Adrenal gland (tissue), 9 donors: ENCODE measurements at regions not wholly inside any gene's neighbourhood (a gene's known extent, or its start where the extent isn't known, plus 50 kb on each side); places are given as distances from the start of the nearest gene placed in this dataset.

Experiments
- DNase-seq, 7 donors: peaks; one replicate each; pipeline ENCODE4 v3.0.0-alpha.2; 2019 to 2020
- H3K27ac ChIP-seq, 5 donors: fragments of 200-600 bp; sonication (generic) in 4 of 5; 1 replicate in 3 of 5; 2 replicates in 2 of 5; pipeline versions ENCODE4 v1.5.1 to v1.8.0; 2016 to 2020; ENCODE audit warnings: mild to moderate bottlenecking in 1 of 5
- H3K27me3 ChIP-seq: fragments of 200-600 bp; 2 replicates; pipeline ENCODE4 v1.8.0; 2021
- H3K36me3 ChIP-seq, 2 donors: fragments of 200-600 bp; replicated peaks in 1 of 2; 1 replicate in 1 of 2; 2 replicates in 1 of 2; pipeline versions ENCODE4 v1.5.1 to v1.8.0; 2018 to 2022
- H3K4me1 ChIP-seq, 2 donors: fragments of 200-600 bp; replicated peaks in 1 of 2; 1 replicate in 1 of 2; 2 replicates in 1 of 2; pipeline versions ENCODE4 v1.5.1 to v1.8.0; 2018 to 2021
- H3K4me3 ChIP-seq, 4 donors: fragments of 200-600 bp; sonication (generic) in 3 of 4; one replicate each; pipeline ENCODE4 v1.5.1; 2016 to 2018
- H3K9me3 ChIP-seq, 3 donors: fragments of 200-600 bp; sonication (generic) in 1 of 3; replicated peaks in 1 of 3; 1 replicate in 2 of 3; 2 replicates in 1 of 3; pipeline versions ENCODE4 v1.5.1 to v1.8.0; 2016 to 2021
- POLR2A ChIP-seq, 2 donors: fragments of 450-650 bp; IDR thresholded peaks; one replicate each; pipeline ENCODE4 v1.6.1; 2017; ENCODE audit warnings: antibody characterized with exemption in 2 of 2, mild to moderate bottlenecking in 2 of 2, moderate library complexity in 1 of 2
- WGBS, 4 donors: extraction: QIAGEN DNeasy Blood & Tissue Kit in 2 of 4; methylation state at CpG; one replicate each; pipeline versions ENCODE4 v1.1.5 to v1.1.7; 2013 to 2017; 5-methylcytosine and 5-hydroxymethylcytosine counted together
- intact Hi-C, 2 donors: fragments of 100-400 bp; cut with DNase I; formaldehyde crosslinking; loops; one replicate each; pipeline versions ENCODE4 v1.14.1 to v1.15.0; 2022 to 2023
- TF ChIP-seq, protein P1 (sequence below), 6 experiments: fragments of 450-650 bp in 4 of 6; fragments of 200-600 bp in 2 of 6; sonication (generic) in 1 of 6; IDR thresholded peaks; 1 replicate in 5 of 6; 2 replicates in 1 of 6; pipeline versions ENCODE4 v1.5.1 to v1.8.0; 2016 to 2021; ENCODE audit warnings: antibody characterized with exemption in 6 of 6, mild to moderate bottlenecking in 2 of 6, moderate library complexity in 1 of 6
- donor health status: healthy with polysubstance abuse.
- donor health status: Bipolar disorder and iron deficiency.
- donor health status: DM: yes; HTN: yes; CAD: no.
- donor health status: DM: no; HTN: no; CAD: no.
- donor health status: DM: no; HTN: no; CAD: no.

DNA sequence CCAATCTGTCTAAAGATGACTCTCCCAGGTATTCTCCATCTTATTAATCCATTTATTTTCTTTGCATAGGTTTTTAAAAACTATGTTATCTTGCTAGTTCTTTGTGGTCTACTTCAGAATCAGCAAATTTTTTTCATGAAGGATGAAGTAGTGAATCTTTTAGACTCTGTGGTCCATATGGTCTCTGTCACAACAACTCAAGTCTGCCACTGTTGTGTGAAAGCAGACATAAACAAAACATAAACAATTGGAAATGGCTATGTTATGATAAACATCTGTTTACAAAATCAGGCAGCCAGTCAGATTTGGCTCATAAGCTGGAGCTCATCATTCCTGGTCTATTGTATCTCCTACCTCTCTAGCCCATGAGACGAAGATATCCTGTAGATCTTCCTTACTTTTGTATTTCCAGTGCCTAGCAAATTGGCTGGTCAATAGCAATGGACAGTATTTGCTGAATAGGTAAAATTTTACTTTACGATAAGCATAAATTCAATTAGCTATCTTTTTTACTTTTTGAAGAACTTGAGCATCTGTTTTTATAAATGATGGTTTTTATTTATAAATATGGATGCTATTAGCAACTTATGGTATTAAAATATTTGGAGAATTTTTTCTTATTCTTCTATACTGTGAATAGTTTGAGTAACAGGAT lies 104.6 kb upstream of the SGCE start:
- H3K9me3 ChIP-seq = no peaks in the 10 kb centered on the region
- no peak for DNase-seq
- TF ChIP-seq, protein P1, sequence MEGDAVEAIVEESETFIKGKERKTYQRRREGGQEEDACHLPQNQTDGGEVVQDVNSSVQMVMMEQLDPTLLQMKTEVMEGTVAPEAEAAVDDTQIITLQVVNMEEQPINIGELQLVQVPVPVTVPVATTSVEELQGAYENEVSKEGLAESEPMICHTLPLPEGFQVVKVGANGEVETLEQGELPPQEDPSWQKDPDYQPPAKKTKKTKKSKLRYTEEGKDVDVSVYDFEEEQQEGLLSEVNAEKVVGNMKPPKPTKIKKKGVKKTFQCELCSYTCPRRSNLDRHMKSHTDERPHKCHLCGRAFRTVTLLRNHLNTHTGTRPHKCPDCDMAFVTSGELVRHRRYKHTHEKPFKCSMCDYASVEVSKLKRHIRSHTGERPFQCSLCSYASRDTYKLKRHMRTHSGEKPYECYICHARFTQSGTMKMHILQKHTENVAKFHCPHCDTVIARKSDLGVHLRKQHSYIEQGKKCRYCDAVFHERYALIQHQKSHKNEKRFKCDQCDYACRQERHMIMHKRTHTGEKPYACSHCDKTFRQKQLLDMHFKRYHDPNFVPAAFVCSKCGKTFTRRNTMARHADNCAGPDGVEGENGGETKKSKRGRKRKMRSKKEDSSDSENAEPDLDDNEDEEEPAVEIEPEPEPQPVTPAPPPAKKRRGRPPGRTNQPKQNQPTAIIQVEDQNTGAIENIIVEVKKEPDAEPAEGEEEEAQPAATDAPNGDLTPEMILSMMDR (IDR thresholded peaks at IDR 0.05) = no peak
- TF ChIP-seq POLR2A (IDR thresholded peaks at IDR 0.05) = no peak
- 92 to 95% (median 93%) methylated on average over 2 of the region's 2 CpGs for WGBS, 4 donors
- no peaks in the 10 kb centered on the region for H3K36me3 ChIP-seq
- no peaks in the 10 kb centered on the region for H3K4me1 ChIP-seq
- no peak overlapping the region for H3K27ac ChIP-seq
- H3K4me3 ChIP-seq = no peak overlapping the region
- intact Hi-C loops = no loop called here
- no peaks in the 10 kb centered on the region for H3K27me3 ChIP-seq

DNA sequence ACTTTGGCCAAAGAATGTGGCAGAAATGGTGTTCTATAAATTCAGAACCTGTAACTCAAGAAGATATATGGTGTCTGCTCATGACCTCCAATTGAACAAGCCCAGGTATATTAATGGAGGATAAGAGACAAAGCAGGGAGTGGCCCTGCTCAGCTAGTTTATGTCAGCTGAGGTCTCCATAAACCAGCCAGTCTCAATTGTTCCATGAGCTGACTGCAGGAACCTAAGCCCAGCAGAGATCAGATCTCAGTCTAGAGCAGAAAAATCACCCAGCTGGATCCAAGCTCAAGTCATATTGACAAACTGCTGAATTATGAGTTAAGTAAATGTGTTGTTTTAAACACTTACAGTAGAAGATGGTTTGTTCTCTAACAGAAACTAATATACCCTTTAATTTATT lies 105.5 kb upstream of the SGCE start:
- no peak overlapping the region for H3K4me3 ChIP-seq
- no peaks in the 10 kb centered on the region for H3K36me3 ChIP-seq
- TF ChIP-seq POLR2A (IDR thresholded peaks at IDR 0.05) = no peak
- TF ChIP-seq, protein P1 (IDR thresholded peaks at IDR 0.05) = no peak
- no peaks in the 10 kb centered on the region for H3K4me1 ChIP-seq
- H3K27ac ChIP-seq = no peak overlapping the region
- intact Hi-C loops = no loop called here
- no peaks in the 10 kb centered on the region for H3K9me3 ChIP-seq
- no peaks in the 10 kb centered on the region for H3K27me3 ChIP-seq
- no peak for DNase-seq

DNA sequence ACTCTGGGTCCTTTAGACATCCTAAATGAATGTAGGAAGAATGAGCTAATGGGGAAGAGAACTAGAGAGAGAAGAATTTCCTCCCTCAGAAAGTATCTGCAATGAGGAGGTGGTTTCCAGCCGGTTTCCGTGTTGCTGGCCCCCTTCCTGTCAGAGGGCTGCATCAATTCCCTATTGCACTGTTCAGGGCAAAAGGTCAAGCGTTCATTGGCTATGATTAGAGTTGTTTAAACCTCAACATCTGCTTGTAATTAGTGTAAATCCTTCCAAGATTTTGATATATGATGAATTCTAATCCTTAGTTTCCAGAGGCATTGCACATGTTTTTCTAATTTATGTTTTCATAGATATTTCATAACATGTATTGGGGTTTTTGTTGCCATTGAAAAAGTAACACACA lies 107.3 kb upstream of the SGCE start:
- Histone ChIP-seq H3K36me3 (no peaks in the 10 kb centered on the region), H3K4me1 (no peaks in the 10 kb centered on the region), H3K27me3 (no peaks in the 10 kb centered on the region), H3K4me3 (no peak overlapping the region), H3K9me3 (no peaks in the 10 kb centered on the region), H3K27ac (no peak overlapping the region)
- intact Hi-C loops = no loop called here
- 53 to 75% (median 64%) methylated on average over 3 of the region's 3 CpGs for WGBS, 4 donors
- TF ChIP-seq POLR2A (IDR thresholded peaks at IDR 0.05) = no peak
- TF ChIP-seq, protein P1 (IDR thresholded peaks at IDR 0.05) = no peak
- DNase-seq = no peak

DNA sequence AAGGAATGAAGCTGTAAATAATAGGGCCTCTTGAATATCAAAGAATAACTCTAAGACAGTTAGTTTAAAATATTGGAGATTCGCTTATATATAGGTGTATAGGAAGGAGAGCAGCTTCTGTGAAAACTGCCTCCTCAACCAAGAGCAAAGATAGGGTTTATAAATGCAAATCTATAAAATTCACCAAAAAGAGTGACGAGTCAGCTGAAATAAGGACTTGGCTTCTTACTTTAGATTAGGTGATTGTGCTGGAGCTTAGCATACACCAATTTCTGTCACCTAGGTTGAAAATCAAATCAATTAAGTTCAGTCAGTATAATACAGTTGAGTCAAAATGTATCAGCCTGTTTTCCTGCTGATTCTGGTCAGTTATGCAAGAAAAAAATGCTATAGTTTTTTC lies 113.8 kb upstream of the SGCE start:
- Histone ChIP-seq H3K27ac (no peak overlapping the region), H3K9me3 (no peaks in the 10 kb centered on the region), H3K36me3 (no peaks in the 10 kb centered on the region), H3K4me1 (no peaks in the 10 kb centered on the region), H3K4me3 (no peak overlapping the region), H3K27me3 (no peaks in the 10 kb centered on the region)
- no peak for DNase-seq
- 87 to 100% (median 93%) methylated on average over 2 of the region's 2 CpGs for WGBS, 4 donors
- TF ChIP-seq, protein P1 (IDR thresholded peaks at IDR 0.05) = no peak
- no peak for TF ChIP-seq POLR2A (IDR thresholded peaks at IDR 0.05)
- intact Hi-C loops = no loop called here
